ENCODE measurements at regions not wholly inside any gene's neighbourhood (a gene's known extent, or its start where the extent isn't known, plus 50 kb on each side); places are given as distances from the start of the nearest gene placed in this dataset.

GRCh38 chr12:60920841-60921495, 1325.1 kb downstream of the SLC16A7 start:
- Histone ChIP-seq H3K27ac (no peak overlapping the region), H3K4me3 (IDR thresholded peaks at IDR 0.05; ENCODE audit: insufficient read depth, low read depth, low read length) (no peak overlapping the region), H4K20me1 (ENCODE audit: insufficient read depth) (no peaks in the 10 kb centered on the region), H2AFZ (ENCODE audit: low read depth) (no peak overlapping the region), H3K9ac (no peak overlapping the region), H3K79me2 (ENCODE audit: insufficient read depth, low read depth) (no peaks in the 10 kb centered on the region), H3K36me3 (ENCODE audit: insufficient read depth) (no peaks in the 10 kb centered on the region), H3K4me2 (no peak overlapping the region), H3K27me3 (ENCODE audit: insufficient read depth, low read depth) (no peaks in the 10 kb centered on the region), H3K4me1 (ENCODE audit: low read depth, poor library complexity, severe bottlenecking) (no peaks in the 10 kb centered on the region)
- no peak for TF ChIP-seq CTCF (conservative IDR thresholded peaks at IDR 0.05; ENCODE audit: low read depth, low read length)

- Histone ChIP-seq H3K4me1 (ENCODE audit: low read depth, poor library complexity, severe bottlenecking) (no peaks in the 10 kb centered on the region), H2AFZ (ENCODE audit: low read depth) (no peak overlapping the region), H3K27me3 (ENCODE audit: insufficient read depth, low read depth) (no peaks in the 10 kb centered on the region)
These were observed 1325.7 kb downstream of the SLC16A7 start for GRCh38 chr12:60921541-60921940.

GRCh38 chr12:60926256-60926655, 1330.4 kb downstream of the SLC16A7 start:
- no peaks in the 10 kb centered on the region for H3K27me3 ChIP-seq (ENCODE audit: insufficient read depth, low read depth)
- no peak overlapping the region for H2AFZ ChIP-seq (ENCODE audit: low read depth)
- H3K4me3 ChIP-seq (IDR thresholded peaks at IDR 0.05; ENCODE audit: insufficient read depth, low read depth, low read length): no peak overlapping the region
- no peaks in the 10 kb centered on the region for H3K36me3 ChIP-seq (ENCODE audit: insufficient read depth)
- H4K20me1 ChIP-seq (ENCODE audit: insufficient read depth): no peaks in the 10 kb centered on the region
- H3K27ac ChIP-seq: no peak overlapping the region
- no peak for TF ChIP-seq CTCF (conservative IDR thresholded peaks at IDR 0.05; ENCODE audit: low read depth, low read length)
- H3K4me2 ChIP-seq: no peak overlapping the region
- no peak overlapping the region for H3K9ac ChIP-seq
- H3K79me2 ChIP-seq (ENCODE audit: insufficient read depth, low read depth): no peaks in the 10 kb centered on the region
- no peaks in the 10 kb centered on the region for H3K4me1 ChIP-seq (ENCODE audit: low read depth, poor library complexity, severe bottlenecking)

More at GRCh38 chr12:60921541-60921940, 1325.7 kb downstream of the SLC16A7 start:
- no peak overlapping the region for H3K27ac ChIP-seq
- no peak overlapping the region for H3K4me3 ChIP-seq (IDR thresholded peaks at IDR 0.05; ENCODE audit: insufficient read depth, low read depth, low read length)
- H3K79me2 ChIP-seq (ENCODE audit: insufficient read depth, low read depth): no peaks in the 10 kb centered on the region
- H4K20me1 ChIP-seq (ENCODE audit: insufficient read depth): no peaks in the 10 kb centered on the region
- H3K9ac ChIP-seq: no peak overlapping the region
- H3K4me2 ChIP-seq: no peak overlapping the region
- no peak for TF ChIP-seq CTCF (conservative IDR thresholded peaks at IDR 0.05; ENCODE audit: low read depth, low read length)
- no peaks in the 10 kb centered on the region for H3K36me3 ChIP-seq (ENCODE audit: insufficient read depth)

GRCh38 chr12:60930151-60930550, 1330.1 kb upstream of the USP15 start:
- Histone ChIP-seq H2AFZ (ENCODE audit: low read depth) (no peak overlapping the region), H4K20me1 (ENCODE audit: insufficient read depth) (no peaks in the 10 kb centered on the region), H3K4me1 (ENCODE audit: low read depth, poor library complexity, severe bottlenecking) (no peaks in the 10 kb centered on the region), H3K4me3 (IDR thresholded peaks at IDR 0.05; ENCODE audit: insufficient read depth, low read depth, low read length) (no peak overlapping the region), H3K4me2 (no peak overlapping the region), H3K27ac (no peak overlapping the region), H3K36me3 (ENCODE audit: insufficient read depth) (no peaks in the 10 kb centered on the region), H3K27me3 (ENCODE audit: insufficient read depth, low read depth) (no peaks in the 10 kb centered on the region), H3K79me2 (ENCODE audit: insufficient read depth, low read depth) (no peaks in the 10 kb centered on the region), H3K9ac (no peak overlapping the region)
- TF ChIP-seq CTCF (conservative IDR thresholded peaks at IDR 0.05; ENCODE audit: low read depth, low read length): no peak
